ENCODE measurements at regions not wholly inside any gene's neighbourhood (a gene's known extent, or its start where the extent isn't known, plus 50 kb on each side); places are given as distances from the start of the nearest gene placed in this dataset.
"Not testable (repeated sequence)": the region's sequence is repeated elsewhere in the genome, so short reads cannot be mapped to it uniquely, and the experiment has no call there.

DNA sequence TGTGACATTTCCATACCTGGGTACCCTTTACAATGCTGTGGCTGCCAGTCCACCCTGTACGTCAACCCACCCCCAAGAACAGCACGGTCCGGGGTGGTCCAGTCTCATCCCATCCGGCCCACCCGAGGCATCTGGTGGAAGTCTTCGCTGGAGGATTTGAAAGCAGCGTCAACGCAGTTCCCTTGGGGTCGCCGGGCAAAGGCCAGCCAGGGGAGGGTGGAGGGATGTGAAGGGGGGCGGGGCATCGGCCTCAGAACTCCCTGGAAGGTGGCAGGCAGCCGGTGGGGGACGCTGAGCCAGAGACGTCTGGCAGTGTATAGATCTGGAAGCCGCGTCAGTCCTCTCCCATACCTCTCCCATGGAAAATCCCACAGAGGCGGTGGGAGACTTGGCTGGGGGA lies 1944.0 kb upstream of the DEFB115 start:
- TF ChIP-seq, protein P1, sequence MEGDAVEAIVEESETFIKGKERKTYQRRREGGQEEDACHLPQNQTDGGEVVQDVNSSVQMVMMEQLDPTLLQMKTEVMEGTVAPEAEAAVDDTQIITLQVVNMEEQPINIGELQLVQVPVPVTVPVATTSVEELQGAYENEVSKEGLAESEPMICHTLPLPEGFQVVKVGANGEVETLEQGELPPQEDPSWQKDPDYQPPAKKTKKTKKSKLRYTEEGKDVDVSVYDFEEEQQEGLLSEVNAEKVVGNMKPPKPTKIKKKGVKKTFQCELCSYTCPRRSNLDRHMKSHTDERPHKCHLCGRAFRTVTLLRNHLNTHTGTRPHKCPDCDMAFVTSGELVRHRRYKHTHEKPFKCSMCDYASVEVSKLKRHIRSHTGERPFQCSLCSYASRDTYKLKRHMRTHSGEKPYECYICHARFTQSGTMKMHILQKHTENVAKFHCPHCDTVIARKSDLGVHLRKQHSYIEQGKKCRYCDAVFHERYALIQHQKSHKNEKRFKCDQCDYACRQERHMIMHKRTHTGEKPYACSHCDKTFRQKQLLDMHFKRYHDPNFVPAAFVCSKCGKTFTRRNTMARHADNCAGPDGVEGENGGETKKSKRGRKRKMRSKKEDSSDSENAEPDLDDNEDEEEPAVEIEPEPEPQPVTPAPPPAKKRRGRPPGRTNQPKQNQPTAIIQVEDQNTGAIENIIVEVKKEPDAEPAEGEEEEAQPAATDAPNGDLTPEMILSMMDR (IDR thresholded peaks at IDR 0.05; ENCODE audit: insufficient read depth, low read length, poor library complexity, severe bottlenecking): no peak
- Histone ChIP-seq H3K27me3 (replicated peaks; ENCODE audit: control insufficient read depth, insufficient read depth, low read length) (no peaks in the 10 kb centered on the region), H3K4me3 (replicated peaks; ENCODE audit: low read depth, low read length) (no peak overlapping the region), H3K36me3 (ENCODE audit: control insufficient read depth, insufficient read depth, low read length) (no peaks in the 10 kb centered on the region)
- no peak for DNase-seq (ENCODE audit: extremely low read depth, insufficient read length)

- Histone ChIP-seq H3K27me3 (replicated peaks; ENCODE audit: control insufficient read depth, insufficient read depth, low read length) (no peaks in the 10 kb centered on the region), H3K4me3 (replicated peaks; ENCODE audit: low read depth, low read length) (no peak overlapping the region), H3K36me3 (ENCODE audit: control insufficient read depth, insufficient read depth, low read length) (no peaks in the 10 kb centered on the region)
- TF ChIP-seq, protein P1 (IDR thresholded peaks at IDR 0.05; ENCODE audit: insufficient read depth, low read length, poor library complexity, severe bottlenecking): no peak
- no peak for DNase-seq (ENCODE audit: extremely low read depth, insufficient read length)
These were observed 1943.2 kb upstream of the DEFB115 start for GRCh38 chr20:29314294-29314693.

- Histone ChIP-seq H3K36me3 (ENCODE audit: control insufficient read depth, insufficient read depth, low read length) (no peaks in the 10 kb centered on the region), H3K27me3 (replicated peaks; ENCODE audit: control insufficient read depth, insufficient read depth, low read length) (no peaks in the 10 kb centered on the region), H3K4me3 (replicated peaks; ENCODE audit: low read depth, low read length) (no peak overlapping the region)
- no peak for DNase-seq (ENCODE audit: extremely low read depth, insufficient read length)
- TF ChIP-seq, protein P1 (IDR thresholded peaks at IDR 0.05; ENCODE audit: insufficient read depth, low read length, poor library complexity, severe bottlenecking): no peak
These were observed 1938.5 kb upstream of the DEFB115 start for GRCh38 chr20:29318871-29319461.

DNA sequence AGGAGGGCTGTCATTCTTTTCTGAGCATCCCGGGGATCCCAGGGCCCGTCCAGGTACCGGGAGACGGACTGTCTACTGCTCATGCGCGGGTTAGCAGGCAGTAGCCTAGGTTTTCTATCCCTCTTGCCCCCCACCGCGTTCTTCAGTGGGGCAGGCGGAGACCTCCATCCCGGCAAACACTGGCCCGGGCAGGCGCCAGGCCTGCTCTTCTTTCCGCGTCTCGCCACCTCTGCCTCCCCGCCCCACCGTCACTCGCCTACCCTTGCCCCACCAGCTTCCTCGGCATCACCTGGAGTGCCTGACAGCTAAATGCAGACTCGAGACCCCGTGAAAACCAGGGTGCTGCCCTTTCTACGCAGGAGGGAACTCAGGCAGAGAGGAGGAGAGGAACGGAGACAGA lies 1937.7 kb upstream of the DEFB115 start:
- no peaks in the 10 kb centered on the region for H3K27me3 ChIP-seq (replicated peaks; ENCODE audit: control insufficient read depth, insufficient read depth, low read length)
- no peaks in the 10 kb centered on the region for H3K36me3 ChIP-seq (ENCODE audit: control insufficient read depth, insufficient read depth, low read length)
- TF ChIP-seq, protein P1 (IDR thresholded peaks at IDR 0.05; ENCODE audit: insufficient read depth, low read length, poor library complexity, severe bottlenecking): no peak
- H3K4me3 ChIP-seq (replicated peaks; ENCODE audit: low read depth, low read length): no peak overlapping the region
- DNase-seq (ENCODE audit: extremely low read depth, insufficient read length): no peak

- not testable (repeated sequence) for H3K4me3 ChIP-seq (replicated peaks; ENCODE audit: low read depth, low read length); H3K36me3 ChIP-seq (ENCODE audit: control insufficient read depth, insufficient read depth, low read length); DNase-seq (ENCODE audit: extremely low read depth, insufficient read length); H3K27me3 ChIP-seq (replicated peaks; ENCODE audit: control insufficient read depth, insufficient read depth, low read length)
These were observed 1937.1 kb upstream of the DEFB115 start for GRCh38 chr20:29320216-29320949.

GRCh38 chr20:29323631-29324515 lies 1933.6 kb upstream of the DEFB115 start:
- H3K36me3 ChIP-seq (ENCODE audit: control insufficient read depth, insufficient read depth, low read length); H3K4me3 ChIP-seq (replicated peaks; ENCODE audit: low read depth, low read length); H3K27me3 ChIP-seq (replicated peaks; ENCODE audit: control insufficient read depth, insufficient read depth, low read length); DNase-seq (ENCODE audit: extremely low read depth, insufficient read length): not testable (repeated sequence)

DNA sequence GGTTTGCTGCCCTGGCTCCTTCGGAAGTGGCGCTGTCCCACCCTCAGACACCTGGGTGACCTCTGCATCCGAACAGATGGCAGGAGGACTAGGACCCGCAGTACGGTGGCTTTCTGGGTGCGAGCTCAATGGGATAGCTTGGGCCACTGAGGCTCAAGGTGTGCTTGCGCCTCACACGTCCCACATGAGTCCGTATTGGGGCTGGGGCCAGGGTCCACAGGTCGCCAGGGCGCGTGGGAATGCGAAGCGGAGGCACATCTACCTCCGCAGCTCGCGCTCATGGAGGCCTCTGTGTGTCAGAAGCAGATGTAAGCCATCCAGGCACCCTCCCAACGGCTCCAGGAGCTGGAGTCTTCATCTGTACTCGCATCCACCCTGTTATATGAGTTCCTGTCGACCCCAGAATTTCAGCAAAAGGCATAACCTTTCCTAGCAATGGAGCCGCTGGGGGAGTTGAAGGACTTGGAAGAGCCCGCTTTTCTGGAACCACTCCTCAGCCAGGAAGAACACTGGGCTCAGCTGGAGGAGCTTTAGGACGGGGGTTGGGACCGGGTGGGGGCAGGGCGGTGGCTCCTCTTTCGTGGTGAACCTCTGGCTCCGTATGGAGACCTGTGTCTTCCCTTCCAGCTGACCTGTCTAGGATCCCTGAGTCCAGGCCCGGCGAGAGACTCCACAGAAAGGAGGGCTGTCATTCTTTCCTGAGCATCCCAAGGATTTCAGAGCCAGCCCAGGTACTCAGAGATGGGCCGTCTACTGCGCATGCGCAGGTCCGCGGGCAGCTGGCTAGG lies 1932.8 kb upstream of the DEFB115 start:
- not testable (repeated sequence) for H3K4me3 ChIP-seq (replicated peaks; ENCODE audit: low read depth, low read length); H3K36me3 ChIP-seq (ENCODE audit: control insufficient read depth, insufficient read depth, low read length); H3K27me3 ChIP-seq (replicated peaks; ENCODE audit: control insufficient read depth, insufficient read depth, low read length); DNase-seq (ENCODE audit: extremely low read depth, insufficient read length)

Measured in GM06990 (cell line).